ENCODE measurements at regions not wholly inside any gene's neighbourhood (a gene's known extent, or its start where the extent isn't known, plus 50 kb on each side); places are given as distances from the start of the nearest gene placed in this dataset.

GRCh38 chr15:70478251-70478990, 284.9 kb downstream of the UACA start:
- TF ChIP-seq CTCF (IDR thresholded peaks at IDR 0.05 in 2 of 3, conservative IDR thresholded peaks at IDR 0.05 in 1 of 3; ENCODE audit: borderline replicate concordance in 1 of 3, insufficient read depth in 1 of 3, low read depth in 2 of 3, low read length in 2 of 3) (no peak), POLR2A (IDR thresholded peaks at IDR 0.05; ENCODE audit: borderline replicate concordance, extremely low read depth, insufficient read depth, insufficient read length) (no peak), EGR1 (IDR thresholded peaks at IDR 0.05; ENCODE audit: low read depth) (no peak), SIN3A (IDR thresholded peaks at IDR 0.05; ENCODE audit: low read depth) (no peak), CBX3 (IDR thresholded peaks at IDR 0.05; ENCODE audit: low read depth) (no peak), EZH2 (IDR thresholded peaks at IDR 0.05) (no peak), POLR2AphosphoS5 (IDR thresholded peaks at IDR 0.05; ENCODE audit: low read depth, low read length) (no peak)
